ENCODE measurements at regions not wholly inside any gene's neighbourhood (a gene's known extent, or its start where the extent isn't known, plus 50 kb on each side); places are given as distances from the start of the nearest gene placed in this dataset.

DNA sequence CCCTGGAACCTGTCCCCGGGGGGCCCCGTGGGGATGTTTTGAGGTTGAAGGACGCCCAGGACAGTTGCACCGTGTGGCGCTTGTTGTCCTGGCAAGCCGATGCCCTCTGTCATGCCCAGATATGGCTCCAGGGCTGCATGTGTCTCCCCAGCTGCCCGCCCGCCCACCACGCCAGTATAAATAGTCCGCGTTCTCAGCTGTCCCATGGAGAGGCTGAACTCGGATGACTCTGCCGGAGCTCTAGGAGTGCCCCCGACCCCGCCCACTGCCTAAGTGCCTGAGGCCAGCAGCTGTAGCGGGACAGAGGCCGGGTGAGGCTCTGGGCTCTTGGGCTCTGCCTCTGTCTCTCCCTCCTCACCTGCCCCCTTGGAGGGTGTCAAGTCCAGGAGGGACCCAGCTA is 83.0 kb upstream of the GATA5 start:
- Mint-ChIP-seq H3K36me3 (no peaks in the 10 kb centered on the region), H3K27ac (no peak overlapping the region), H3K27me3 (peaks cover 24% of the 10 kb centered on the region), H3K4me3 (no peak overlapping the region), H3K4me1 (ENCODE audit: low read depth) (no peaks in the 10 kb centered on the region), H3K9me3 (no peaks in the 10 kb centered on the region)
- CTCF ChIA-PET = no interaction called here
- POLR2A ChIA-PET = no interaction called here
- intact Hi-C loops (cut with micrococcal nuclease) = no loop called here
- DNase-seq = no peak

DNA sequence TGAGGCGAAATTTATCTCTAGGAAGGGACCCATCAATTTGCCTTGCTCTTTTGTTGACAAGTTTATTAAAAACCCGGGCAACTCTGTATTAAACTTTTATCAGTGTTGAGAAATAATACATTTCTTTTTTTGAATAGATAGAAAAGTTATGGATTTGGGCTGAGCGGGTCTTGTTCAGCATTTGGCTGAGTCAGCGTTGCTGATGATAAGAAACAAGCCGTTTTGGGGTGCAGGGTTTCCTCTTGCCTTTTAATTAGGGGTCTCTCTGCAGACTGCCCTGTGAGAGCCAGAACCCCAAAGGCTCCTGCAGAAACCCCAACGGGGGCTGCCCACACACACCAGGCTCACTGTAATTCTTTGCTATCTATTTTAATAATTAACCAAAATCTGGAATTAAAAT is 82.1 kb upstream of the SLCO4A1 start:
- no peaks in the 10 kb centered on the region for H3K9me3 Mint-ChIP-seq
- intact Hi-C loops (cut with micrococcal nuclease) = no loop called here
- H3K27me3 Mint-ChIP-seq = peaks cover 19% of the 10 kb centered on the region
- no peaks in the 10 kb centered on the region for H3K4me1 Mint-ChIP-seq (ENCODE audit: low read depth)
- no peaks in the 10 kb centered on the region for H3K36me3 Mint-ChIP-seq
- ChIA-PET CTCF (no interaction called here), POLR2A (no interaction called here)
- H3K27ac Mint-ChIP-seq = no peak overlapping the region
- H3K4me3 Mint-ChIP-seq = no peak overlapping the region
- no peak for DNase-seq

DNA sequence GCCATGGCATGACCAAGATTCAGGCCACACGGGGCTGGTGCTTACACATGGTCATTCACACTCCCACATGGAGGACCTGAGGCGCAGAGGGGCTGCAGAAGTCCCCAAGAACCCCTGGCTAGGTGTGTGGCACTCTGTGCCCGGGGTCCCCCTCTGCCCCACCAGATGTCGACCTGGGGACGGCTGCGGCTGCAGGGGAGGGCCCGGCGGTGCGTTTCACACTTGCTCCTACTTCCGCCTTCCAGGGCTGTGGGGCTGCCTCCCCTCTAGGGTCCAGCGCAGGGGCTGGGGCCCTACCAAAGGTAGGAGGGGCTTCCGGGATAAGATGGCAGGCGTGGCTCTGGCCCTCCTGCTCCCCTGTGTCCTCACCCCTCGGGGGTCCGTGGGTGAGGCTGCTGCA is 81.1 kb upstream of the SLCO4A1 start:
- intact Hi-C loops (cut with micrococcal nuclease) = no loop called here
- no peaks in the 10 kb centered on the region for H3K9me3 Mint-ChIP-seq
- H3K27ac Mint-ChIP-seq = no peak overlapping the region
- DNase-seq = no peak
- no peaks in the 10 kb centered on the region for H3K4me1 Mint-ChIP-seq (ENCODE audit: low read depth)
- ChIA-PET CTCF (no interaction called here), POLR2A (no interaction called here)
- peaks cover 19% of the 10 kb centered on the region for H3K27me3 Mint-ChIP-seq
- no peaks in the 10 kb centered on the region for H3K36me3 Mint-ChIP-seq
- no peak overlapping the region for H3K4me3 Mint-ChIP-seq

DNA sequence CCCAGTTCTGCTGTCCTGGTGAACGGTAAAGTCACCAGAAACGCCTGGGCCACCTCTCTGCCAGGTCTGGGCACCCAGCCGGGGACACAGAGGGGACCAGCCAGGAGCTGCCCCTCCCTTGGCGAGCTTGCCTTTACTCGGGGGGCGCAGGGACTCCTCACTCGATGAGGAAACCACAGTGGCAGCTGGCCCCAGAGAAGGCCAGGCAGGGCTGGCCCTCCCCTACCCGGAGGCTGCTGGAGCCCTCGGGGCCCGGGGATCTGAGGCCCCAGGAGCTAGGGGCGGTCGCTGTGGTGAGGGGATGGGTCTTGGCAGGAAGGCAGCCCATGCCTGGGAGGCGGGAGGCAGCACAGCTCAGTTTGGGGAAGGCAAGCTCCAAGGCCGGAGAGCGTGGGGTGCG is 80.4 kb upstream of the SLCO4A1 start:
- Mint-ChIP-seq H3K36me3 (no peaks in the 10 kb centered on the region), H3K27ac (no peak overlapping the region), H3K27me3 (peaks cover 17% of the 10 kb centered on the region), H3K4me3 (no peak overlapping the region), H3K4me1 (ENCODE audit: low read depth) (no peaks in the 10 kb centered on the region), H3K9me3 (no peaks in the 10 kb centered on the region)
- intact Hi-C loops (cut with micrococcal nuclease) = no loop called here
- ChIA-PET CTCF (interaction anchor here (0.6 kb wide), 1 partner anchor 662 kb away, joined by 3 read pairs; no protein-coding TSS in a partner anchor), POLR2A (no interaction called here)
- DNase-seq = no peak

DNA sequence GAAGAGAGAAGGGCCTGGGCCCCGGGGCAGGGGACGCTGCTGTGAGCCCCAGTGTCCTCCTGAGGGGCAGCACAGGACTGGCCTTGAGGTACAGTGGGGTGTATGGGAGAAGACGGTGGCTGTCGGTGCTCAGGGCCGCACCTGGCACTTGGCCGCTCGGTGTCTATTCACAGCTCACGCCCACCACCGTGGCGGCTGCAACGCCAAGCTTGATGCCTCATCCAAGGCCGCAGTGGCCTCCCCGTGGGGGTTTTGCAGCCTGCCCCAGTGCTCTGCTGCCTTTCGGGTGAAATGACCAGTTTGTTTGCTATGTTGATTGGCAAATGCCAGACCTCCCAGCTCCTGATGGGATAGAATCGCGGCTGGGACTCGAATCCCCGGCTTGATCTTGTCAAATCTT is 79.5 kb upstream of the SLCO4A1 start:
- no peaks in the 10 kb centered on the region for H3K36me3 Mint-ChIP-seq
- H3K27ac Mint-ChIP-seq = no peak overlapping the region
- CTCF ChIA-PET = interaction anchor here (0.6 kb wide), 2 partner anchors 661 to 1092 kb away, joined by 3 read pairs; no protein-coding TSS in a partner anchor
- intact Hi-C loops (cut with micrococcal nuclease) = no loop called here
- no peaks in the 10 kb centered on the region for H3K9me3 Mint-ChIP-seq
- H3K27me3 Mint-ChIP-seq = peaks cover 16% of the 10 kb centered on the region
- no peak overlapping the region for H3K4me3 Mint-ChIP-seq
- DNase-seq = no peak
- H3K4me1 Mint-ChIP-seq (ENCODE audit: low read depth) = no peaks in the 10 kb centered on the region
- POLR2A ChIA-PET = no interaction called here

DNA sequence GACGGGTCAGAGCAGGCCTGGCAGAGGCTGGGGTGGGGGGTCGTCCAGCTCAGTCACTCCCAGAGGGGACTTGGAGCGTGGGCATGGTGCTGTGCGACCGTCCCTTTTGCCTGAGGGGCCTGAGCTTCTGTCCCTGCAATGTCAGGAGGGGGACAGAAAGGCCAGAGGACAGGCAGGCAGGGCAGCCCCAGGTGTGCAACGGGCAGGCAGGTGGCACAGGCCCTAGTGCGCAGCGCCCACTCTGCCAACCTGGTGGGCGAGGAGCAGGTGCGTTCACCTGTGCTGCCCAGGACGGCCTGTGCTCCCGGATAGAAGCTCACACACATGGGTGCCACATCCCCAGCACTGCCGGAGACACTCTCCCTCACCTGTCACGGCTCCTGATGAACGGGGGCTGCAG is 78.7 kb upstream of the SLCO4A1 start:
- ChIA-PET POLR2A (no interaction called here), CTCF (interaction anchor here (0.6 kb wide), 1 partner anchor 1093 kb away, joined by 3 read pairs; no protein-coding TSS in a partner anchor)
- Mint-ChIP-seq H3K4me3 (no peak overlapping the region), H3K27ac (no peak overlapping the region), H3K27me3 (peaks cover 12% of the 10 kb centered on the region), H3K36me3 (no peaks in the 10 kb centered on the region), H3K4me1 (ENCODE audit: low read depth) (no peaks in the 10 kb centered on the region), H3K9me3 (no peaks in the 10 kb centered on the region)
- intact Hi-C loops (cut with micrococcal nuclease) = no loop called here
- no peak for DNase-seq

DNA sequence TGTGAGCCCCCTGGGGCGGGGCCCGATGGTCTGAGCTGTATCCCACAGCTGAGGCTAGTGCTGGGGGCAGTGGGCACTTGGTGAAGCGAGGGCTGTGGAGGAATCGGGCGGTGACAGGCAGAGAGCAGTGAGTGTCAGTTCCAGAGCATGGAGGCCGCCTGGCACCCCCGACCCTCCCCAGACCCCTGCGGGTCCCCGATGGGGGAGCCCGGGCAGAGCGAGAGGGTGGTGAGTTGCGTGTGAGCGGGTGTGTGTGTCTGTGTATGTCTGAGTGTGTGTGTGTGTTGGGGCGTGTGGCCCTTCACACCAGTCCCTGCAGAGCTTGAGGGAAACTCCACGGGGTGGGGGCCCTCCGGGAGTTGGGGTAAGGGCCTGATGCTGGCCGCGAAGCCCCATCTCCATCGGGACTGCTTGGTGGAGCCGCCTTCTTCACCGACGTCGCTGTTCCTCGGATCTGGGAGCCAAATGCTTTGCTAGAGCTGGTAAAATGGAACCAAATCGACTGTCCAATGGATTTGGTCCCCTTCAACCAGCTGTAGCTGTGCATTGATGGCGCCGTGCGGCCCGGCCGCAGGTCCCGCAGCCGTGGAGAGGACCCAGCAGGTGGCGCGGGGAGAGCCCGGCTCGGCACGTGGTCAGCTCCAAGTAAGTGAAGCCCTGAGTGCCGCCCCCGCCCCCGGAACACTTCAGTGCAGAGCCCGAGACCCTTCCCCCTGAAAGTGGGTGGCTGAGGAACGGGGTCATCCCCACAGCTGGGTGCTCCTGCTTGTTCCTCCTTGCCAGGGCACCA is 77.7 kb upstream of the SLCO4A1 start:
- H3K4me1 Mint-ChIP-seq (ENCODE audit: low read depth) = no peaks in the 10 kb centered on the region
- DNase-seq = no peak
- peaks cover 12% of the 10 kb centered on the region for H3K27me3 Mint-ChIP-seq
- POLR2A ChIA-PET = no interaction called here
- H3K9me3 Mint-ChIP-seq = no peaks in the 10 kb centered on the region
- CTCF ChIA-PET = no interaction called here
- H3K36me3 Mint-ChIP-seq = no peaks in the 10 kb centered on the region
- no peak overlapping the region for H3K4me3 Mint-ChIP-seq
- intact Hi-C loops (cut with micrococcal nuclease) = no loop called here
- no peak overlapping the region for H3K27ac Mint-ChIP-seq

DNA sequence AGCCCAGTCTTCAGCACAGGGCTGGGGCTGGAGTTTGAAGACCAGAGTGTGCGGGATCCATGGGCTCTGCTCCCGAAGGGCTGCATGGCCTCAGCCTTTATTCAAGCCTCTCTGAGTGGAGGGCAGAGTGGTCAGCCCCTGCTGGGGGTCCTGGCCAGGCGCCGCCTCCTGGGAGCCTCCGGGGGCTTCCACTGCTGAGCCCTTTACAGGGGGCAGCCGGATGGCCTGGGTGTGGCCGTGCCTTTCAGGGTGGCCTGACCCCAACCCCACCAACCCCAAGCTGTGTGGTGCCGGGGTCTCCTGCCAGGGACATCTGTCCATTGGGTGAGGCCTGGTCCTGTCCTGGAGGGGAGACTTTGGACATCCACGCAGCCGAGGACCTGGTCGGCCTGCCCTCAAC is 76.0 kb upstream of the SLCO4A1 start:
- POLR2A ChIA-PET = no interaction called here
- DNase-seq = no peak
- H3K9me3 Mint-ChIP-seq = no peaks in the 10 kb centered on the region
- intact Hi-C loops (cut with micrococcal nuclease) = no loop called here
- H3K27me3 Mint-ChIP-seq = peaks cover 13% of the 10 kb centered on the region
- CTCF ChIA-PET = no interaction called here
- no peaks in the 10 kb centered on the region for H3K36me3 Mint-ChIP-seq
- no peaks in the 10 kb centered on the region for H3K4me1 Mint-ChIP-seq (ENCODE audit: low read depth)
- no peak overlapping the region for H3K27ac Mint-ChIP-seq
- no peak overlapping the region for H3K4me3 Mint-ChIP-seq

DNA sequence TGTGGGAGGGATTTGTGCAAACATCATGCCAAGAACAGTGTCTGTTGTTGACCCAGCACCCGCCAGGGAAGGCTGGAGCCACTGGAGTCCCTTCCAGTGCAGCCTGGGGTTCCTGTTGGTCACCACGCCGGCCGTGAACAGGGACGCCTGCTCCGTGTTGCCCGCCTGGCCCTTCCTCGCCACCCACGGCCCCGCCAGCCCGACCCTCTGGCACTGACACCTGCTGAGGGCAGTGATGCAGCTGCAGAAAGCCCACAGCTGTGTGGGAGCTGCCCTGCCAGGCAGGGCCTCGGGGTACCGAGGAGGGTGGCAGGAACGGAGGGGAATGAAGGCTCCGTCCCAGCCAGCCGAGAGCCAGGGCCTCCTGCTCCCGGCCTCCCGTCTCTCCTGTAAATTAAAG is 75.5 kb upstream of the SLCO4A1 start:
- no peak overlapping the region for H3K27ac Mint-ChIP-seq
- POLR2A ChIA-PET = no interaction called here
- intact Hi-C loops (cut with micrococcal nuclease) = no loop called here
- no peaks in the 10 kb centered on the region for H3K36me3 Mint-ChIP-seq
- DNase-seq = no peak
- H3K9me3 Mint-ChIP-seq = no peaks in the 10 kb centered on the region
- CTCF ChIA-PET = no interaction called here
- H3K4me3 Mint-ChIP-seq = no peak overlapping the region
- H3K27me3 Mint-ChIP-seq = peaks cover 9% of the 10 kb centered on the region
- no peaks in the 10 kb centered on the region for H3K4me1 Mint-ChIP-seq (ENCODE audit: low read depth)

DNA sequence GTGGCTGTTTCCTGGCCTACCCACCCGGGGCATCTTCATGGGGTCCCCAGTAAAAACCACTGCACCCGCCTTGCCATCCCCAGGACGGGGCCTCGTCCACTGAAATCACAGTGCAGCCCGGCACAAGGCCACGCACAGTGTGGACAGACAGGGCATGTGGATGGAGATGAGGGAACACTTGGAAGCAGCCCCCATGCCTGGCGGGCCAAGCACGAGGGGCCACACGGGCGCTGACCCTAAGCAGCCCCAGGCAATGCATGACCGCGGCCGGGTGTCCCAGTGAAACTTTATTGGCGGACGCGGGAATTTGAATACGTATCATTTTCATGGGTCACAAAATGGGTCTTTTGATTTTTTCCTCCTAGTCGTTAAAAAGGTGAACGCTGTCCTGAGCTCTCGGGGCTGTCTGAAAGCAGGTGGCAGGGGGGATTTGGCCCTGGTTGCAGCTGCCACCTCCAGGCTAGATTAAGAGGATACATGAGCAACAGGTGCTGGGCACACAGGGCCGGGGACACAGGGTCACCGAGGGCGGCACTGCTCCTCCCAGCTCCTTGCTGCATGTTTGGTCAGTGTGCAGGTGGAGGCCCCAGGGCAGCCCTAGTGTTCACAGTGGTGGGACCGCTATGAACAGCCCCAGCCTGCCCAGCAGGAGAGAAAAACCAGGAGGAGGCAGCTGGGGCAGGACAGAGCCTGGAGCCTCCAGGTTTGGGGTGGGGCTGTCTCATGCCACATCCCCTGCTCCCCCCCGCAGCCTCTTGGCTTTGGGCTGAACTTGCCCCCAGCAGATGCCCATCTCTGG is 74.9 kb upstream of the SLCO4A1 start:
- H3K27me3 Mint-ChIP-seq = peaks cover 6% of the 10 kb centered on the region
- no peak overlapping the region for H3K27ac Mint-ChIP-seq
- H3K4me3 Mint-ChIP-seq = no peak overlapping the region
- H3K9me3 Mint-ChIP-seq = no peaks in the 10 kb centered on the region
- no peaks in the 10 kb centered on the region for H3K36me3 Mint-ChIP-seq
- CTCF ChIA-PET = no interaction called here
- POLR2A ChIA-PET = no interaction called here
- intact Hi-C loops (cut with micrococcal nuclease) = no loop called here
- DNase-seq = no peak
- no peaks in the 10 kb centered on the region for H3K4me1 Mint-ChIP-seq (ENCODE audit: low read depth)

DNA sequence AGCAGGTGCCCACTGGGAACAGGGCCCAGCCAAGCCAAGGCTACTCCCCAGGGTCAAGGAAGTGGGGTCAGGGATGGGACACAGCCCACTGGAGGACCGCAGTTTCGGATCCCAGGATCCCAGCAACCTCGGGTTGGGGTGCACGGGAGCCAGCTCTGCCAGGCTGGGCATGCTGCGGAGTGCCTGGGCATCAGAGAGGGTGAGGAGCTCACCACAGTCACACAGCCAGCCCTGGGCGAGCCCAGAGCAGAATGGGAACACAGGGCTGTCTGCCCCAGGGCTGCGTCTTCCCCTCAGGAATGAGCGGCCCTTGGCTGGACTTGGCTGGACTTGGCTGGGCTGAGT is 74.3 kb upstream of the SLCO4A1 start:
- no peak overlapping the region for H3K27ac Mint-ChIP-seq
- H3K27me3 Mint-ChIP-seq = peaks cover 4% of the 10 kb centered on the region
- POLR2A ChIA-PET = no interaction called here

DNA sequence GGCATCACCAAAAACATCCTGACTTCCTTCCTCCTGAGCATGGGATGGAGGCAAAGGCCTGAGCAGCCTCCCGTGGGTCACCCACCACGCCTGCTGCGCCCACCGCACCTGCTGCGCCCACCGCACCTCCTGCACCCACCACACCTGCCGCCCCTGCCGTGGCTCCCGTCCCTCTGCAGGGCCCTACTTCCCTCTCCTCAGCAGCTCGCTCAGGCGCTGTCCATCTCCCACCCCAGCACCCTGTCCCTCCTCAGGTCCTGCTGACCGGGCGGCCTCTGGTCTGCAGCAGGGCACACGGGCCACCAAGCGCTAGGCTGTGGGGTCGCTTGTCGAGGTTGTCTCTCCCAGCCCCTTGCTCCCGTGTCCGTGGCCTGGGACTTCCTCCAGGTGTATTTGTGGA is 72.7 kb upstream of the SLCO4A1 start:
- Mint-ChIP-seq H3K4me3 (no peak overlapping the region), H3K4me1 (ENCODE audit: low read depth) (no peaks in the 10 kb centered on the region), H3K36me3 (no peaks in the 10 kb centered on the region), H3K27me3 (peaks cover 12% of the 10 kb centered on the region), H3K9me3 (no peaks in the 10 kb centered on the region), H3K27ac (no peak overlapping the region)
- DNase-seq = no peak
- POLR2A ChIA-PET = no interaction called here
- intact Hi-C loops (cut with micrococcal nuclease) = no loop called here
- CTCF ChIA-PET = no interaction called here

More for the DNA sequence above, 74.3 kb upstream of the SLCO4A1 start:
- intact Hi-C loops (cut with micrococcal nuclease) = no loop called here
- no peak for DNase-seq
- Mint-ChIP-seq H3K4me1 (ENCODE audit: low read depth) (no peaks in the 10 kb centered on the region), H3K9me3 (no peaks in the 10 kb centered on the region), H3K36me3 (no peaks in the 10 kb centered on the region), H3K4me3 (no peak overlapping the region)
- CTCF ChIA-PET = no interaction called here

DNA sequence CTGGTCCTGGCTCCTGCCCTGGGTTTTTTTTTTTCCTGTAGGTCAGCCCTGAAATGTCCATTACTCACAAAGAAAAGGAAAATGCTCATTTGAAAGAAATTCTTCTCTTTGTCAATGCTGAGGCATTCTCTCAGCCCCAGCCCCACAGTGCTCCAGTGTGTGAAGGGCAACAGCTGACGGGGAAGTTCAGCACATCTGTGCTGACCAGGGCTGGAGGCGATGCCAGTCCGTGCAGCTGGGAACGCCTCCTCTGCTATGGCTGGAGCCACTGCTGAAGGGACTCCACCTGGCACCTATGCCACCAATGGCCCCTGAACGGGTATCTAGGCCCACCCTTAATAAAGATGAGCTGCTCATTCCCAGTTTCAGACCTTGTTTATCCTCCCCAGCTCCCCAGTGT is 71.9 kb upstream of the SLCO4A1 start:
- Mint-ChIP-seq H3K27me3 (peaks cover 12% of the 10 kb centered on the region), H3K9me3 (no peaks in the 10 kb centered on the region), H3K27ac (no peak overlapping the region), H3K4me1 (ENCODE audit: low read depth) (no peaks in the 10 kb centered on the region), H3K4me3 (no peak overlapping the region), H3K36me3 (no peaks in the 10 kb centered on the region)
- ChIA-PET CTCF (no interaction called here), POLR2A (no interaction called here)
- DNase-seq = no peak
- intact Hi-C loops (cut with micrococcal nuclease) = no loop called here

Measured in activated CD4-positive, alpha-beta memory T cell treated with anti-CD3 and anti-CD28 coated beads for 36 hours (primary cell).